Tibial nerve (tissue), 4 donors: ENCODE measurements at regions not wholly inside any gene's neighbourhood (a gene's known extent, or its start where the extent isn't known, plus 50 kb on each side); places are given as distances from the start of the nearest gene placed in this dataset.

Experiments used
- DNase-seq, 2 donors: peaks; one replicate each; pipeline ENCODE4 v3.0.0-alpha.2; 2019; ENCODE audit warnings: low spot score in 2 of 2
- H3K27ac ChIP-seq, 4 donors: fragments of 200-600 bp; sonication (generic) in 3 of 4; one replicate each; pipeline ENCODE4 v1.5.1; 2017 to 2019; ENCODE audit warnings: mild to moderate bottlenecking in 1 of 4
- H3K27me3 ChIP-seq, 2 donors: fragments of 200-600 bp; sonication (generic) in 1 of 2; one replicate each; pipeline versions ENCODE4 v1.5.1 to v1.6.0; 2017 to 2019
- H3K36me3 ChIP-seq, 3 donors: fragments of 200-600 bp; sonication (generic); one replicate each; pipeline ENCODE4 v1.5.1; 2018 to 2019
- H3K4me1 ChIP-seq, 4 donors: fragments of 200-600 bp; sonication (generic) in 3 of 4; one replicate each; pipeline ENCODE4 v1.5.1; 2017 to 2019
- H3K4me3 ChIP-seq, 4 donors: fragments of 200-600 bp; sonication (generic) in 3 of 4; one replicate each; pipeline ENCODE4 v1.5.1; 2017 to 2019; ENCODE audit warnings: mild to moderate bottlenecking in 1 of 4, moderate library complexity in 1 of 4
- H3K9me3 ChIP-seq, 4 donors: fragments of 200-600 bp; sonication (generic) in 3 of 4; one replicate each; pipeline ENCODE4 v1.5.1; 2017 to 2019
- CTCF ChIP-seq, 5 experiments: fragments of 200-600 bp in 3 of 5; fragments of 450-650 bp in 2 of 5; sonication (generic) in 3 of 5; IDR thresholded peaks; one replicate each; pipeline ENCODE4 v1.5.1; 2016 to 2019; ENCODE audit warnings: antibody characterized with exemption in 5 of 5, mild to moderate bottlenecking in 3 of 5, moderate library complexity in 2 of 5
- EP300 ChIP-seq, 2 donors: sonication (generic); formaldehyde crosslinking; IDR thresholded peaks; one replicate each; pipeline ENCODE4 v1.6.1; 2017; ENCODE audit warnings: antibody characterized with exemption in 2 of 2, mild to moderate bottlenecking in 1 of 2
- POLR2A ChIP-seq, 2 donors: fragments of 450-650 bp; IDR thresholded peaks; one replicate each; pipeline ENCODE4 v1.6.1; 2017; ENCODE audit warnings: antibody characterized with exemption in 2 of 2, mild to moderate bottlenecking in 2 of 2, moderate library complexity in 2 of 2
- WGBS, 2 donors: methylation state at CpG; one replicate each; pipeline ENCODE4 v1.1.5; 2018; 5-methylcytosine and 5-hydroxymethylcytosine counted together

- 70 to 75% methylated on average over 3 of the region's 3 CpGs for WGBS, 2 donors
- no peak for TF ChIP-seq CTCF (IDR thresholded peaks at IDR 0.05)
- TF ChIP-seq POLR2A (IDR thresholded peaks at IDR 0.05) = no peak
- TF ChIP-seq EP300 (IDR thresholded peaks at IDR 0.05) = no peak
- Histone ChIP-seq H3K36me3 (no peaks in the 10 kb centered on the region), H3K4me3 (no peak overlapping the region), H3K9me3 (no peaks in the 10 kb centered on the region), H3K27me3 (no peaks in the 10 kb centered on the region), H3K4me1 (peaks cover 0 to 13% (median 8%) of the 10 kb centered on the region in 4 donors), H3K27ac (peak overlapping the region in 1 of 4 donors; percentile 10)
- no peak for DNase-seq
Observed at GRCh38 chr1:114342376-114342775, 168.6 kb downstream of the TRIM33 start.

- Histone ChIP-seq H3K36me3 (no peaks in the 10 kb centered on the region), H3K4me1 (peaks cover 0 to 12% (median 8%) of the 10 kb centered on the region in 4 donors), H3K4me3 (no peak overlapping the region), H3K27ac (peak overlapping the region in 1 of 4 donors; percentile 10), H3K27me3 (no peaks in the 10 kb centered on the region), H3K9me3 (no peaks in the 10 kb centered on the region)
- no peak for DNase-seq
- 28 to 34% methylated on average over 6 of the region's 6 CpGs for WGBS, 2 donors
- TF ChIP-seq CTCF (IDR thresholded peaks at IDR 0.05) (no peak), POLR2A (IDR thresholded peaks at IDR 0.05) (no peak), EP300 (IDR thresholded peaks at IDR 0.05) (no peak)
Observed at GRCh38 chr1:114341856-114342255, 169.1 kb downstream of the TRIM33 start.

GRCh38 chr1:114341299-114341698 lies 169.7 kb downstream of the TRIM33 start:
- H3K4me3 ChIP-seq = no peak overlapping the region
- no peaks in the 10 kb centered on the region for H3K9me3 ChIP-seq
- H3K27ac ChIP-seq = no peak overlapping the region
- no peaks in the 10 kb centered on the region for H3K36me3 ChIP-seq
- no peak for DNase-seq
- no peaks in the 10 kb centered on the region for H3K27me3 ChIP-seq
- 77 to 78% methylated on average over 3 of the region's 3 CpGs for WGBS, 2 donors
- TF ChIP-seq POLR2A (IDR thresholded peaks at IDR 0.05) (no peak), EP300 (IDR thresholded peaks at IDR 0.05) (no peak), CTCF (IDR thresholded peaks at IDR 0.05) (no peak)
- peaks cover 0 to 9% (median 7%) of the 10 kb centered on the region in 4 donors for H3K4me1 ChIP-seq

- no peak overlapping the region for H3K4me3 ChIP-seq
- no peak overlapping the region for H3K27ac ChIP-seq
- H3K4me1 ChIP-seq = peaks cover 0 to 6% (median 4%) of the 10 kb centered on the region in 4 donors
- no peak for DNase-seq
- H3K9me3 ChIP-seq = no peaks in the 10 kb centered on the region
- WGBS, 2 donors = 81 to 92% methylated on average over 1 of the region's 1 CpG
- H3K36me3 ChIP-seq = no peaks in the 10 kb centered on the region
- TF ChIP-seq CTCF (IDR thresholded peaks at IDR 0.05) = no peak
- TF ChIP-seq EP300 (IDR thresholded peaks at IDR 0.05) = no peak
- TF ChIP-seq POLR2A (IDR thresholded peaks at IDR 0.05) = no peak
- no peaks in the 10 kb centered on the region for H3K27me3 ChIP-seq
Observed at GRCh38 chr1:114340892-114341291, 170.1 kb downstream of the TRIM33 start.

GRCh38 chr1:114339379-114339778 lies 171.6 kb downstream of the TRIM33 start:
- no peaks in the 10 kb centered on the region for H3K27me3 ChIP-seq
- no peak overlapping the region for H3K4me3 ChIP-seq
- TF ChIP-seq POLR2A (IDR thresholded peaks at IDR 0.05) (no peak), CTCF (IDR thresholded peaks at IDR 0.05) (no peak), EP300 (IDR thresholded peaks at IDR 0.05) (no peak)
- no peaks in the 10 kb centered on the region for H3K36me3 ChIP-seq
- no peaks in the 10 kb centered on the region for H3K9me3 ChIP-seq
- no peak overlapping the region for H3K27ac ChIP-seq
- H3K4me1 ChIP-seq = no peaks in the 10 kb centered on the region
- WGBS, 2 donors = 86 to 88% methylated on average over 6 of the region's 6 CpGs
- DNase-seq = no peak
